ENCODE measurements at regions not wholly inside any gene's neighbourhood (a gene's known extent, or its start where the extent isn't known, plus 50 kb on each side); places are given as distances from the start of the nearest gene placed in this dataset.

GRCh38 chr9:107172160-107172978, 110.7 kb upstream of the RAD23B start:
- DNase-seq = peak; percentile 72

DNA sequence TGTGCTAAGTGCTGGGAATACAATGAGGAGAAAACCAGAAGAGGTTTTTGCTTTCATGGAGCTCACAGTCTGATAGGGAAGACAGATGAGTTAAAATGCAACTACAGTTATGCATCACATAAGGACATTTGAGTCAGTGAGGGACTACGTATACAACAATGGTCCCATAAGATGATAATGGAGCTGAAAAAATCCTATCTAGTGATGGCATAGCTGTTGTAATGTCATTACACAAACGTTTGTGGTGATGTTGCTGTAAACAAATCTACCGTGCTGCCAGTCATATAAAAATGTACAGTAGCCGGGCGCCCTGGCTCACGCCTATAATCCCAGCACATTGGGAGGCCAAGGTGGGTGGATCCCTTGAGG, 110.1 kb upstream of the RAD23B start:
- no peak for DNase-seq

DNA sequence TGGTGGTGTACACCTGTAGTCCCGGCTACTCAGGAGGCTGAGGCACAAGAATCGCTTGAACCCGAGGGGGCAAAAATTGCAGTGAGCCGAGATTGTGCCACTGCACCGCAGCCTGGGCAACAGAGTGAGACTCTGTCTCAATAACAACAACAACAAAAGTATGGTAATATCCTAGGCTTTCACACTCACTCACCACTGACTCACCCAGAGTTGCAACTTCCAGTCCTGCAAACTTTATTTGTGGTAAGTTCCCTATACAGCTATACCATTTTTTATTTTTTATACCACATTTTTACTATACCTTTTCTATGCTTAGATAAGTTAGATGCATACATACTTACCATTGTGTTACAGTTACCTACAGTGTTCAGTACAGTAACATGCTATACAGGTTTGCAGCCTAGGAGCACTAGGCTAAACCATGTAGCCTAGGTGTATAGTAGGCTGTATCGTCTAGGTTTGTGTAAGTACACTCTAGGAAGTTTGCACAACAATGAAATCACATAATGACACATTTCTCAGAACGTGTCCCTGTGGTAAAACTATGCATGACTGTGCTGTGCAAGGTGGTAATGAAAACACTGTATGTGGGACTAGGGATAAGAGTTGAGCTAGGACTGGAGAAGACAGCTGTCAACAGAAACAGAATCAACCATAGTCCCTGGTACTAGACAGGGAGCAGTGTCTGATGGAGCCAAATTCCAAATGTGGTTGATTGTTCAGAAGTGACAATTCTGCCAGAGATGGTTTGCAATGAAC, 109.5 kb upstream of the RAD23B start:
- DNase-seq = no peak

GRCh38 chr9:107174441-107174840, 108.6 kb upstream of the RAD23B start:
- DNase-seq = no peak

GRCh38 chr9:107175041-107175440, 108.0 kb upstream of the RAD23B start:
- DNase-seq = no peak

DNA sequence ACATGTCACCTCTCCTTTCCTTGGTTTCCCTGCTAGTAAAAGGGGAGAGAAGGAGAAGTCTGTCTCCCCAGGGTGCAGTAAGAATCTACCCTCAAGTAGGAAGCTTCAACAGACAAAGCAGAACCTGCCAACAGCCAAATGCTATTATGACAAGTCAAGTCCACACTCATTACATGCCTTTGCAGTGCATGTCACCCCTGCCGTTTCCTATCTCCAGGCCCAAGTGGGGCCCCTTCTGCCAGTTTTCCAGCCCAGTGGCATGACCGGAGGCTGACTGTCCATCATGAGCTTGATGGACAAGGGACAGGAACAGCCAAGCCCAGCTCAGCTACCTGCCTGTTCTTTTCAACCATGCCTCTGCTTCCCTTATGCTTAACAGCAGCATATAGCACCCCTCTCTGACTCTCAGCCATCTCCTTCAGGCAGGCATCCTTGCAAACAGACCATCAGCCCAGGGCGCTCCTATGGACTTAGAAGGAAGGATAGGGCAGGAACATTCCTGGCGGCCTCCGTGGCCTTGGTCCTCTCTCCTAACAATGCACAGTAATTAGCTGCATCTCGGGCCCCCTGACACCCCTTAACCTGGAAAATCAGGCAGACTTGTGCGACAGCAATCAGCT, 107.2 kb upstream of the RAD23B start:
- DNase-seq = no peak

- DNase-seq = peak; percentile 72
Observed at GRCh38 chr9:107176436-107177151, 106.5 kb upstream of the RAD23B start.

DNA sequence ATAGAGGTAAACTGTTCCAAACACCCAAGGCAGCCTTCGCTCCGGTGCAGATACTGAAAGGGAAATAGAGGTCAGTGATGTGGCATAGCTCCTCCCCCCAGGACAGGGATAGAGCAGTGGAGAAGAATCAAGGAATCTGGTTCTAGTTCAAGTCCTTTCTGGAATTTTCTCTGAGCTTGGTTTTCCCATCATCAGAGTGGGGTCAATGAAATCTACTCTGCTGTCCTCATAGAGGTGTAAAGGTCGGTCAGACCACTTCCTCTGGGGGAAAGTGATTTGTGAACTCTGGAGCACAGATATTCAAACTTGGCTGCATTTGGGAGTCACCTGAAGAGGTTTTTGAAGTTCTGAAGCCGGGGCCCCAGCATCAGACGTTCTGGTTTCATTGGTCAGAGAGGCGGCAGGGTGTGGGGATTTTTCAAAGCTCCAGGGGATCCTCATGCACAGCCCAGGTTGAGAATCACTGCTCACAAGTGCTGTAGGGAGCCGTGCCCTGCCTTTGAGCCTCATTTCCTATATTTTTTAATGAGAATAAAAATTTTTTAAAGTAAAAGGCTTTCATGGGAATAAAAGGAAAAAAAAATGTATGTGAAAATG, 105.7 kb upstream of the RAD23B start:
- DNase-seq = no peak

DNA sequence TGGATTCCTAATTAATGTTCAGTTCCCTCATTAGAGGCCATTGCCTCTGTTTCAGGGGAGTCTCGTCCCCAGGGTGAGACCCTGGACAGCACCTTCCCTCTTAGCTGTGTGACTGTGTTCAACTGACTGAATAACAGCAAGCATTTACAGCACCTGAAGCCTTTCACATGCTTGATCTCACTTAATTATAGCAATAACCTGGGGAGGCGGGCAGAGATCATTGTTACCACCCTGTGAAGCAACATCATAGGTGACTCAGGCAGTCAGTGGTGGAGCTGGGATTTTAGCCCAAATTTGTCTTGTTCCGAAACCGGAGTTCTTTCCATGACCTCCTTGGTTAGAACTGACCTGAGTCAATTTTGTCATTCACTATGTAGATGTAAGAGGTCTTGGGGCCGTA, 105.2 kb upstream of the RAD23B start:
- no peak for DNase-seq

- no peak for DNase-seq
Observed at GRCh38 chr9:107178293-107178692, 104.8 kb upstream of the RAD23B start.

DNA sequence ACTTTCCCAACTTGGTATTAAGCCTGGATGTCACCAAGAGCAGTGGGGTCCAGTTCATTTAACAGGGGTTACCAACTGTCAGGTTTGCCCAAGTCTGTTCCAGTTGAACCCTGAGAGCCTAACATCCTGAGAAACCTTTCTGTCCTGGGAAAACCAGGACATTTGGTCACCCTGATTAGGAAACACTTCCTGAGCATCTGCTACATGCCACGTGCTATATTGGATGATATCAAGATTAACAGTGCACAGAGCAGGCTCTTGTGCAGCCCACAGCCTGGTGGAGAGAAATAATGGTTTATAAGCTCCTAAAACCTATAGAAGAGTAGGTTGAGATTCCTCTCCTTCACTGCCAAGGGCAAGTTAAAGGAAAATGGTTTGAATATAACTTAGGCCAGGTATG, 102.9 kb upstream of the RAD23B start:
- DNase-seq = no peak

DNA sequence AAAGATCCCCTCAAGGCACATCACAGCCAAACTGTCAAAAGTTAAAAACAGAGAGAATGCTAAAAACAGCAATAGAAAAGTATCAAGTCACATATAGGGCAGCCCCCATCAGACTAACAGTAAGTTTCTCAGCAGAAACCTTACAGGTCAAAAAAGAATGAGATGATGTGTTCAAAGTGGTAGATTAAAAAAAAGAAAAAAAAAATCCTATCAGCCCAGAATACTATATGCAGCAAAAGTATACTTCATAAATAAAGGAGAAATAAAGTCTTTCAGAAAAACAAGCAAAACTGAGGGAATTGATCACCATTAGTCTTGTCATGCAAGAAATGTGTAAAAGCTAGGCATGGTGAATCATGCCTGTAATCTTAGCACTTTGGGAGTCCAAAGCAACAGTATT, 99.9 kb upstream of the RAD23B start:
- DNase-seq = no peak

- no peak for DNase-seq
Observed at GRCh38 chr9:107188376-107188775, 94.7 kb upstream of the RAD23B start.

DNA sequence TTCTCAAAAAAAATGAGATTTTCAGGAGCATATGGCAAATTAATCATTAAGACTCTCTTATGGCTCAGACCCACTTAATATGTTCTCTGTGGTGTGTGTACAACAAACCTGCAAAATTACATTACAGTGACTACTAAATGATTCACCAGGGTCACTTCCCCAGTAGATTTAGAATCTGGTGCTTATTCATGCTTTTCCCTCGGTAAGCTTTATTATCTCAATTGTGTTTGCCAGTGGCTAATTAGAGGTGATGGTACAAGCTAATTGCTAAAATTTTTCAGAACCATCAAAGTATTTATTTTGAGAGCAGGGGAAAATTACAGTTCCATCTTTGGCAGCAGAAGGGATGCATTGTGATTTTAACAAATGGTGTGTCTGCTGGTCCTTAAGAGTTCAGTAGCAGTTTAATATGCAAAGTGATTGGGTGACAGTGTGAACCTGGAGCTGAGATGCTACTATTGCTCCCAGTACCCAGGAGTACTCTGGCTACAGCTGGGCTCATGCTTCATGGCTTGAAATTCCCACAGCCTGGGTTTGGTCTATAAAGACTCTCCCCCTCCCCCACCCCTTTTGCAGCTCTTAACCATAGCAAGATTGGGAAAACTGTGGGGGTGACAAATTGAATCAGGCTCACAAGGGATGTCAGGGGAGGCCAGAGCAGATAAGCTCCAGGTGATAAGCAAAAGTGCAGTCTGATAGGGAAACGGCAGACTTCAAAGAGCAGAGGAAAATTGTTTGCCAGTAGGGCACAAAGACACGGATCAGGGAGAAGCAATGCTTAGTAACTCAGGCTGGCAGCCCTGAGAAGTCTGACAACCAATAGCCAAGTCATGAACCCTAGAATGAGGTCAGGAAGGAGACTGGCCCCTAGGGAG, 92.8 kb upstream of the RAD23B start:
- no peak for DNase-seq

DNA sequence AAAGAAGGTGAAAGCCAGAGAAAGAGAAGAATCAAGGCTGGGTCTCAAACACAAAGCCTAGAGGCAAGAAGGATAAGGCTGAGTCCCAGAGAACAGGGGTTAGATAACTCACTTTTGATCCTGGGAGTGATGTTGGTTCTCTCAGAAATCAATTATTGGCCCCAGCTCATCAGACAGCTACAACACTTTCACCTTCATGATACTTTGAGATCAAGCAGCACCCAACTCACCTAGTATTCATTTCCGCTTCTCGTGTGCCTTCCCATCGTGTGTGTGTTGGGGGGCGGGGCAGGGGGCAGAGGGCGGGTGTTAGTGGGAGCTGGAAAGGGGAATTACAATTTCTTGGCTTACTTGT, 92.2 kb upstream of the RAD23B start:
- DNase-seq = no peak

GRCh38 chr9:107193251-107193650, 89.8 kb upstream of the RAD23B start:
- no peak for DNase-seq

GRCh38 chr9:107198718-107199117, 84.4 kb upstream of the RAD23B start:
- DNase-seq = no peak

- no peak for DNase-seq
Observed at GRCh38 chr9:107208121-107208520, 75.0 kb upstream of the RAD23B start.

GRCh38 chr9:107210775-107211174, 72.3 kb upstream of the RAD23B start:
- DNase-seq = no peak

GRCh38 chr9:107211284-107211923, 71.7 kb upstream of the RAD23B start:
- DNase-seq = no peak

DNA sequence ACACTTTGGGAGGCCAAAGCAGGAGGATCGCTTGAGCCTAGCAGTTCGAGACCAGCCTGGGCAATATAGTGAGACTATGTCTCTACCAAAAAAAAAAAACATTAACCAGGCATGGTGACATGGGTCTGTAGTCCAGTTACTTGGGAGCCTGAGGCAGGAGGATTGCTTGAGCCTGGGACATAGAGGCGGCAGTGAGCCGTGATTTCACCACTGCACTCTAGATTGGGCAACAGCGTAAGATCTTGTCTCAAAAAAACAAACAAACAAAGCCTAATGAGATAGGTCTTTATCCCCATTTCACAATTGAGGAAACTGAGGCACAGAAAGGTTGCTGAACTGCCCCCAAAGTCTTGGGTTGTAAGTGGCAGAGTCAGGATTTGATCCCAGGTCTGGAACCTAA, 70.5 kb upstream of the RAD23B start:
- DNase-seq = no peak

- no peak for DNase-seq
Observed at GRCh38 chr9:107213080-107213479, 70.0 kb upstream of the RAD23B start.
